ENCODE measurements at regions not wholly inside any gene's neighbourhood (a gene's known extent, or its start where the extent isn't known, plus 50 kb on each side); places are given as distances from the start of the nearest gene placed in this dataset.

DNA sequence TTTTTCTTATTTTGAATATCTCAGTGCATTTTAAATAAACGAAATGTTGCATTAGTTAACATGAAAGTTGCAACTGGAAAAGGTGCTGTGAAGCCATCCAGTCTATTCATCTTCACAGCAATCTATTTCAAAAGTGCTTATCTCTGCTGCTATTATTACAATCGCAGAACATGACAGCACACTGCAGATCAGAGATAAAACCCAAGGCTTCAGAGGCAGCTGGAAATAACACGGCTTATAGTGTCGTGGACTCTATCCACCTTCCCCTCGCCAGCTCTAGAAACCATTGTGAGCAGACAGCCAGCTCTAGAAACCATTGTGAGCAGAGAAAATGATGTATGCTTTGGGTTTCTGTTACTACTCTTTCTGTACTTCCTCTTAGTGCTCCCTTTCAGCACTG is 1140.8 kb upstream of the CELF4 start:
- TF ChIP-seq EZH2phosphoT487 (IDR thresholded peaks at IDR 0.05) (no peak), CTCF (IDR thresholded peaks at IDR 0.05) (no peak)
